ENCODE measurements at regions not wholly inside any gene's neighbourhood (a gene's known extent, or its start where the extent isn't known, plus 50 kb on each side); places are given as distances from the start of the nearest gene placed in this dataset.

- Histone ChIP-seq H3K9ac (ENCODE audit: insufficient read depth, low read length, poor library complexity, severe bottlenecking) (no peak overlapping the region), H3K27ac (ENCODE audit: low read depth in 1 of 2, low read length in 2 of 2) (no peak overlapping the region), H3K79me2 (ENCODE audit: insufficient read depth, low read length) (no peaks in the 10 kb centered on the region), H3K4me1 (ENCODE audit: control insufficient read depth in 1 of 2, insufficient read depth in 2 of 2, low read length in 2 of 2) (no peaks in the 10 kb centered on the region), H3K4me2 (replicated peaks; ENCODE audit: extremely low read depth, low read length, poor library complexity, severe bottlenecking) (no peak overlapping the region), H2AFZ (ENCODE audit: insufficient read depth, low read depth, low read length, poor library complexity, severe bottlenecking) (no peak overlapping the region), H3K4me3 (replicated peaks in 1 of 3; ENCODE audit: low read depth in 2 of 3, low read length in 3 of 3) (no peak overlapping the region), H3K36me3 (replicated peaks in 1 of 2; ENCODE audit: control insufficient read depth in 1 of 2, insufficient read depth in 2 of 2, low read length in 2 of 2) (no peaks in the 10 kb centered on the region), H3K27me3 (ENCODE audit: control insufficient read depth in 2 of 2, insufficient read depth in 2 of 2, low read length in 2 of 2) (no peaks in the 10 kb centered on the region), H3K9me3 (replicated peaks in 1 of 2; ENCODE audit: control insufficient read depth in 1 of 2, insufficient read depth in 1 of 2, low read length in 2 of 2) (peaks cover 0 to 4% of the 10 kb centered on the region in 2 donors), H4K20me1 (ENCODE audit: insufficient read depth, low read length) (no peaks in the 10 kb centered on the region)
- 87% methylated on average over 3 of the region's 6 CpGs for WGBS (ENCODE audit: insufficient coverage)
- H3K4me1 Mint-ChIP-seq: no peaks in the 10 kb centered on the region
- no peak for TF ChIP-seq CTCF (IDR thresholded peaks at IDR 0.05)
- no peak for DNase-seq
- no peaks in the 10 kb centered on the region for H3K36me3 Mint-ChIP-seq
- H3K27me3 Mint-ChIP-seq (ENCODE audit: low read depth in 3 of 3): peaks cover 0 to 3% (median 0%) of the 10 kb centered on the region in 3 donors
- intact Hi-C loops (cut with micrococcal nuclease): no loop called here
- H3K27ac Mint-ChIP-seq: no peak overlapping the region
- no peak overlapping the region for H3K4me3 Mint-ChIP-seq
- peaks cover 0 to 5% (median 0%) of the 10 kb centered on the region in 7 donors for H3K9me3 Mint-ChIP-seq
Observed at GRCh38 chr4:187178587-187178986, 454.9 kb upstream of the FAT1 start.

GRCh38 chr4:187179086-187180058, 455.7 kb upstream of the FAT1 start:
- Histone ChIP-seq H3K4me3 (replicated peaks in 1 of 3; ENCODE audit: low read depth in 2 of 3, low read length in 3 of 3) (no peak overlapping the region), H3K9ac (ENCODE audit: insufficient read depth, low read length, poor library complexity, severe bottlenecking) (no peak overlapping the region), H4K20me1 (ENCODE audit: insufficient read depth, low read length) (no peaks in the 10 kb centered on the region), H3K79me2 (ENCODE audit: insufficient read depth, low read length) (no peaks in the 10 kb centered on the region), H3K9me3 (replicated peaks in 1 of 2; ENCODE audit: control insufficient read depth in 1 of 2, insufficient read depth in 1 of 2, low read length in 2 of 2) (no peaks in the 10 kb centered on the region), H3K4me1 (ENCODE audit: control insufficient read depth in 1 of 2, insufficient read depth in 2 of 2, low read length in 2 of 2) (no peaks in the 10 kb centered on the region), H3K4me2 (replicated peaks; ENCODE audit: extremely low read depth, low read length, poor library complexity, severe bottlenecking) (no peak overlapping the region), H3K27ac (ENCODE audit: low read depth in 1 of 2, low read length in 2 of 2) (no peak overlapping the region), H3K27me3 (ENCODE audit: control insufficient read depth in 2 of 2, insufficient read depth in 2 of 2, low read length in 2 of 2) (no peaks in the 10 kb centered on the region), H3K36me3 (replicated peaks in 1 of 2; ENCODE audit: control insufficient read depth in 1 of 2, insufficient read depth in 2 of 2, low read length in 2 of 2) (no peaks in the 10 kb centered on the region), H2AFZ (ENCODE audit: insufficient read depth, low read depth, low read length, poor library complexity, severe bottlenecking) (no peak overlapping the region)
- Mint-ChIP-seq H3K27ac (no peak overlapping the region), H3K27me3 (ENCODE audit: low read depth in 3 of 3) (peaks cover 0 to 3% (median 0%) of the 10 kb centered on the region in 3 donors), H3K4me3 (no peak overlapping the region), H3K36me3 (no peaks in the 10 kb centered on the region), H3K9me3 (peaks cover 0 to 2% (median 0%) of the 10 kb centered on the region in 7 donors), H3K4me1 (no peaks in the 10 kb centered on the region)
- intact Hi-C loops (cut with micrococcal nuclease): no loop called here
- TF ChIP-seq CTCF (IDR thresholded peaks at IDR 0.05): no peak
- WGBS (ENCODE audit: insufficient coverage): 52% methylated on average over 6 of the region's 10 CpGs
- DNase-seq: no peak
